NCI-H748 treated with DMSO at 0.1 percent for 48 hours (cell line): ENCODE measurements at regions not wholly inside any gene's neighbourhood (a gene's known extent, or its start where the extent isn't known, plus 50 kb on each side); places are given as distances from the start of the nearest gene placed in this dataset.

Source experiments
- DNase-seq: peaks from one replicate; lab custom pipeline; 2025; lab: John Stamatoyannopoulos, UW

GRCh38 chr5:2991884-2992283 lies 240.4 kb upstream of the IRX2 start:
- peak; percentile 100 for DNase-seq

GRCh38 chr5:2989517-2989916 lies 238.0 kb upstream of the IRX2 start:
- DNase-seq = peak; percentile 88

- DNase-seq = no peak
Measured at GRCh38 chr5:2986301-2986700, 234.8 kb upstream of the IRX2 start.

- no peak for DNase-seq
Measured at GRCh38 chr5:2985718-2986117, 234.2 kb upstream of the IRX2 start.

GRCh38 chr5:2983583-2984300 lies 232.3 kb upstream of the IRX2 start:
- no peak for DNase-seq

GRCh38 chr5:2981652-2982051 lies 230.2 kb upstream of the IRX2 start:
- no peak for DNase-seq

- DNase-seq = no peak
Measured at GRCh38 chr5:2981035-2981434, 229.6 kb upstream of the IRX2 start.

GRCh38 chr5:2960294-2960693 lies 208.8 kb upstream of the IRX2 start:
- DNase-seq = peak; percentile 75

- no peak for DNase-seq
Measured at GRCh38 chr5:2958976-2959375, 207.5 kb upstream of the IRX2 start.

GRCh38 chr5:2948875-2949274 lies 197.4 kb upstream of the IRX2 start:
- DNase-seq = no peak

- no peak for DNase-seq
Measured at GRCh38 chr5:2946315-2946714, 194.8 kb upstream of the IRX2 start.

- DNase-seq = no peak
Measured at GRCh38 chr5:2936413-2936812, 184.9 kb upstream of the IRX2 start.

- DNase-seq = no peak
Measured at GRCh38 chr5:2929779-2930178, 178.3 kb upstream of the IRX2 start.

- DNase-seq = no peak
Measured at GRCh38 chr5:2921651-2922050, 170.2 kb upstream of the IRX2 start.

- no peak for DNase-seq
Measured at GRCh38 chr5:2921176-2921575, 169.7 kb upstream of the IRX2 start.

- no peak for DNase-seq
Measured at GRCh38 chr5:2920312-2920711, 168.8 kb upstream of the IRX2 start.

GRCh38 chr5:2919310-2920018 lies 168.0 kb upstream of the IRX2 start:
- DNase-seq = no peak

GRCh38 chr5:2917524-2917923 lies 166.0 kb upstream of the IRX2 start:
- no peak for DNase-seq

- no peak for DNase-seq
Measured at GRCh38 chr5:2917093-2917492, 165.6 kb upstream of the IRX2 start.

- no peak for DNase-seq
Measured at GRCh38 chr5:2916076-2916682, 164.7 kb upstream of the IRX2 start.

- no peak for DNase-seq
Measured at GRCh38 chr5:2914981-2915484, 163.6 kb upstream of the IRX2 start.

GRCh38 chr5:2914022-2914661 lies 162.7 kb upstream of the IRX2 start:
- DNase-seq = no peak

- no peak for DNase-seq
Measured at GRCh38 chr5:2913281-2913680, 161.8 kb upstream of the IRX2 start.
